Stimulated activated naive CD8-positive, alpha-beta T cell treated with anti-CD3 and anti-CD28 coated beads, Interleukin-15, Interleukin-2, amounts not matched to agents 100 U/mL and 50 U/mL, for 24 hours (primary cell): ENCODE measurements at regions not wholly inside any gene's neighbourhood (a gene's known extent, or its start where the extent isn't known, plus 50 kb on each side); places are given as distances from the start of the nearest gene placed in this dataset.

Experiments
- ATAC-seq: fragments of 150-1000 bp; cut with Tn5 transposase; one replicate; pipeline ENCODE4 v1.10.0; 2021
- DNase-seq: peaks from one replicate; pipeline ENCODE4 v3.0.0; 2021

DNA sequence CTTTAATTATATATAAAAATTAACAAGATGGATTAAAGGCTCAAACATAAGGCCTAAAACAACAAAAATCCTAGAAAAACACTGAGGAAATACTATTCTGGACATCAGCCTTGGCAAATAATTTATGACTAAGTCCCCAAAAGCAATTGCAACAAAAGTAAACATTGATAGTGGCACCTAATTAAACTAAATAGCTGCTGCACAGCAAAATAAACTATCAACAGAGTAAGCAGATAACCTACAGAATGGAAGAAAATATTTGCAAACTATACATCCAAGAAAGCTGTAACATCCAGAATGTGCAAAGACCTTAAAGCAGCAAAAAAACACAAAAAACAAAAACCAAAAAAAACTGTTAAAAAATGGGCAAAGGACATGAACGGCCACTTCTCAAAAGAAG, 384.0 kb upstream of the SEMA3D start:
- ATAC-seq = no peak

GRCh38 chr7:85567983-85568382, 381.1 kb upstream of the SEMA3D start:
- ATAC-seq (no peak), DNase-seq (no peak)

More for the DNA sequence above, 384.0 kb upstream of the SEMA3D start:
- DNase-seq = no peak

- ATAC-seq (no peak), DNase-seq (no peak)
Observed at GRCh38 chr7:85566095-85566794, 379.4 kb upstream of the SEMA3D start.

DNA sequence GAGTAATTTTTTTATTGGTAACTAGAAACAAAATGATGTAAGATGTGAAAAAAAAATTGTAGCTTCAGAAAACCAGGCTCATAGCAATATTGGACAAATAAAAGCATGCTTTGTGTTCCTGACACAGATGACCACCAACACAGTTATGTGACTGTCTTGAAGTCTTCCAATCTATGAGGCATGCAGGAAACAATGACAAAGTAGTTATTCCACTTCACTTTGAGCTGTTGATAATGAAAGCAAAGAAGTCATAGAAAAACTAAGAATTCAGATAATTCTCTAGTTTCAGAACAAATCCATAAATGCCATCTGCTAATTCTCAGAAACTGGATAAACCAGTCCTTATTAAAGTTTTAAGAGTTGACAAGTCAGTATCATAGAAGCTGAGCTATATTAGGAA, 378.4 kb upstream of the SEMA3D start:
- ATAC-seq = no peak
- no peak for DNase-seq

- DNase-seq (no peak), ATAC-seq (no peak)
Observed at GRCh38 chr7:85564861-85565260, 378.0 kb upstream of the SEMA3D start.

- no peak for DNase-seq
- no peak for ATAC-seq
Observed at GRCh38 chr7:85561706-85562105, 374.9 kb upstream of the SEMA3D start.

DNA sequence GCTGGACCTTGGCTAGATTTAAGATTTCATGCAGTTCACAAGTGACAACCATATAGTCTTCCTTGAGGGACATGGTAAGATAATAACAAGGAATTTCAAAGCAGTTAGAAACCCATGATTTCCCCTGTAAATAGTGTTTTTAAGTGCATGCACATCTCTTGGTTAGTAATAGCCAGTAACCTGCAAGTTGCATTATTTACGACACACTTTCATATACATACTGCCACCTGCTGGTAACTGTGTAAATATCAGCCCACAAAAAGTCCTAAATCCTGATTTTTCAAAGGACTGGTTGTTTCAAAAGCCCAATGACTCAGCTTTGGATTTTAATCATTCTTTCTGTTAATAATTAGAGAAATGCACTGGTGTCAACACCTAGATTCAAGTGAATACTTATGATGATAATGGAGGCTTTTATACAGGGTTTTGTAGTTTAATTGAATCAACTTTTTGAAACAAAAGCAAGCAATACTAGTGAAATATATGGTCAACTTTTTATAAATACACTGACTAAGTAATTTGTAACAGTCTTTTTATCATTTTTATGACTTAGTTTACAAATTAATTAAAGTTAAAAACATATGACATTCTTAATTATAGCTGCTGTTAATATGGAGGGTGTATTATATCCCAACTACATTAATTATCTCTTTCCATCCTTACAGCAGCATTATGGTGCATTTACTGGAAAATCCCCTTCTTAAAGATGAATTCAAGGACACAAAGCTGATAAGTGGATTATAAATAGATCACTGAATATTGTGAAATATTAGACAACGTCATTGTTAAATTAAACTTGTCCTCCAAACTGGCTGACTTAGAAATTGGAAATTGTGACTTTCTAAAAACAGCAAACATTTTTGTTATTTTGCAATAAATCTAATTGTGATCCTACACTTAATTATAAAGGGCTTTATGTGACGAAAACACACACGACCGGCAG, 367.7 kb upstream of the SEMA3D start:
- no peak for DNase-seq
- no peak for ATAC-seq

DNA sequence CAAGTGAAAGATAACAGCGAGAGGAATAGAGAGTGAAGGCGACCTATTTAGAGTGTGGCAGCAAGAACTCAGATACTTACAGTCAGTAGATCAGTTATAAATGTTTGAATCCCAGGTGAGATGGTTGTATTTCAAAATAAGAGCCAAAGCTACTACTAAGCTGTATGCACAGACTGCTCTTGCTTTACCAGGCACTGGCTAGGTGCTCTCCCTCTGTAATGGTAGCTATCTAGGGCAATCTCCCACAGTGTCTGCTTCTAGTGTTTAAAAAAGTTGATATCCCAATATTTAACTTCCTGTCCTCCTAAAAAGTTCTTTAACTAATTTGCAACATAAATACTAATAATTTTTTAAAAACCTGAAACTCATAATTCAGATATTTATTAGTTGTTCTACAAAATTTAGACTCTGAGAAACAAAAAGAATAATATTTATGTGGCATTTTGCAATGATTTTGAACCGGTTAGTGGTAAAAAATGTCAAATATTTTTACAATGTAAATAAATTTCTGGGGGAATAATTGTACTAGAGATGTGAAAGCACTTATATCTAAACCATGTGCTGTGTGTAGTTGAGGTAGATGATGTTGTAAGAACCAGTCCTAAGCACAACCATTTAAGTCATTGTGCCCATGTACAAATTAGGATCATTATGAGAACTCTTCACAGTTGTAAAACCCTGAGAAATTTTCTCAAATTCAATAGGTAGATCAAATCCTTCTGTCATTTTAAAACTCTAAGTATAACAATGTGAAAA, 349.3 kb upstream of the SEMA3D start:
- no peak for ATAC-seq
- no peak for DNase-seq

GRCh38 chr7:85529831-85530230, 343.0 kb upstream of the SEMA3D start:
- ATAC-seq (no peak), DNase-seq (no peak)

- DNase-seq (no peak), ATAC-seq (no peak)
Observed at GRCh38 chr7:85529201-85529600, 342.3 kb upstream of the SEMA3D start.

- ATAC-seq = no peak
- no peak for DNase-seq
Observed at GRCh38 chr7:85528581-85528980, 341.7 kb upstream of the SEMA3D start.

DNA sequence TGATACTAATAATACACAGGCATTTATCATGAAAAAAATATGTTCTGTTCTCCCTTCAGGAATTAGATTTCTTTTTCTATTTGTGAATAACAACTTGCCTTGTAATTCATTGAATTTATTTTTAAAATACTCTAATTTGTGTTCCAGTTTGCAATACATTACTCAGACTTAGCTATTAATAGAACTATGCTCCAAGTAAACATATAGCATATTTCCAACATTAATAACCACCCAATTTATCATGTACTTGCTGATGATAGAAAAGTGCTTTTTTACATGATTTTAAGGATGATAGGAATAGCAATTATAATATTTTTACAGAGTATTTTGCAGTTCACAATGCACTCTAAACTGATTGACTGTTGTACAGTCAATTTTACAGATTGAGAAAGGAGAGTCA, 338.8 kb upstream of the SEMA3D start:
- ATAC-seq = no peak
- no peak for DNase-seq

- ATAC-seq (no peak), DNase-seq (no peak)
Observed at GRCh38 chr7:85522070-85522469, 335.2 kb upstream of the SEMA3D start.

GRCh38 chr7:85521108-85521694, 334.3 kb upstream of the SEMA3D start:
- ATAC-seq (no peak), DNase-seq (no peak)

DNA sequence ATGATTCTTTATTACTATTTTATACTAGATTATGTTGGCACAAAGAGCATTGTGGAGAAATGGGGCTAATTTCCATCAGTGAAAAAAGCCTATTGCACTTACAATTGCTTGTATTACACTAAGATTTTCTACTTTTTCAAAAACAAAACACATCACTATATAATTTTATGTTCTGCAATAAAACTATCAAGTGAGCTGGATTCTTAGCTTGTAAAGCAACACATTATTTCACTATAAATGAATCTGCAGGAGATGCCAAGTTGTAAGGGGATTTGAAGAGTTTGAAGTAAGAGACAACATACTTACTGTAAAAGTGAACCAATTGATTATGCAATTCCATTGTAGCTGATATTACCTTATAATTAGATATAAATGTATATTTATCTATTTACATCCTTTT, 333.3 kb upstream of the SEMA3D start:
- ATAC-seq = no peak
- no peak for DNase-seq

- ATAC-seq (no peak), DNase-seq (no peak)
Observed at GRCh38 chr7:85516675-85517074, 329.8 kb upstream of the SEMA3D start.

- ATAC-seq (no peak), DNase-seq (no peak)
Observed at GRCh38 chr7:85512790-85513189, 325.9 kb upstream of the SEMA3D start.

DNA sequence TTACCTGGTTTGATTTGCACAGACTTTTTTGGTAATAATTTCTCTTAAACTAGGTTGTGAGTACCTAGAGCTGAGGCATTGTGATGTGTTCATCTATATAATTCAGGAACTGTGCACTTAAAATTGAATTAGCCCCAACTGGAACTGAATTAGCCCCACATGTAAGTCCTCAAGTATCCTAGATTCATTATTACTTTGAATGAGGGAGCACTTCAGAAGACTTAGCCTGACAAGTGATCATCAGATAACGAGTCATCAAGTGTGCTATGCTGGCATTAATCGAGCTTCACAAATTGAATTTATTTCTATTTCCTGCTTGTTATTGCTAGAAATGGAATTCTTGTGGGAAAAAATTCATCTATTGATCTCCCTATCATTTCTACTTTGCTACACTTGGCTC, 323.4 kb upstream of the SEMA3D start:
- ATAC-seq = no peak
- DNase-seq = no peak

GRCh38 chr7:85509476-85509875, 322.6 kb upstream of the SEMA3D start:
- ATAC-seq = no peak
- DNase-seq = no peak

DNA sequence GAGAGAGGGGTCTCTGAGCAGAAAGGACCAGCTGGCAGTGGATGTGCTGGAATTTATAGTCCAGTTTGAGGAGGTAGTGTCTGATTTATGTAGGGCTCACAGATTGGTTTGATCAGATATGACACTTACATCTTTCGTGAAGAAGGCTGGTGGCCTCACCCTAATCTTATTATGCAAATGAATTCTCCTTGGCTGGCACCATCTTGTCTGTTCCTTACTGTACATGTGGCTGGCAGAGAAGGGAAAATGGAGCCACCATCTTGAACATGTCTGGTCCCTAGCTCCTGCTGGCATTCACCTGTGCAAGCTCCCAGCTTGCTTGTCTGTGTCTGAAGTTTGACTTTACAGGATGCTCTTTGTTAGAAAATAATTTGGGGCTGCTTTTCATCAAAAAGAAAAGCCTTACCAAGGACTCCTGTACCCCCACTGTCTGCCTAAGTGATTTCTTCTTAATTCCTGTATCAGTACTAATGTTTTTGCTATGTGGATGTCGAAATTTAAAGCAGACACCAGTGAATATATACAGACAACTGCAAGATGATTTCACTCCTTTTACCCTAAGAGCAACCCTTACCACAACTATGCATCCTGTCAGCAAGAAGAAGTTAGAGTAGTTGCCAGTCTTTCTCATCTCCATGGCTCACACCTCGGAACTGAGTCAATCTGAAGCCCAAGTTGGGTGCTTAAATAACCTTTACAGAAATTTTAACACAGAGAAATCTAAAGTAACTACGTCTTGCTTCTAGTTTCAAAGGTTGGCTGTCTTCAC, 322.0 kb upstream of the SEMA3D start:
- no peak for DNase-seq
- ATAC-seq = no peak

GRCh38 chr7:85498031-85498430, 311.2 kb upstream of the SEMA3D start:
- ATAC-seq (no peak), DNase-seq (no peak)

DNA sequence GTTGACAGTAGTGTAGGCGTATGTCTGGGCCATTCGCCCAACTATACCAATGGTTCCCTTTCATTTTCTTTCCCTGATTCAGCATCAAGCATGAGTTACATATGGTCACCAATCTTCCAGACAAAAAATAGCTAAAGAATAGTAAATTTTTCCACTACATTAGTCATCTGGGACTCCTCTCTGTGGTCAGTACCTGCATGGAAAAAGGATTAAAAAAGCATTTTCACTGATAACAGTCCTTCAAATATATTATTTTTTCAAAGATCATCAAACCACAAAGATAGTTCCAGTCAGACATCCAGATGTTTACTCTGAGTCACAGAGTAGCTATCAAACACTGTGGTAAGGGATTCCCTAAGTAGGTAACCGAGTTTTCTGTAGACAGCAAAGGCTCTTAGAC, 302.6 kb upstream of the SEMA3D start:
- ATAC-seq = no peak
- no peak for DNase-seq
